Neural progenitor cell (in vitro differentiated cells): ENCODE measurements at regions not wholly inside any gene's neighbourhood (a gene's known extent, or its start where the extent isn't known, plus 50 kb on each side); places are given as distances from the start of the nearest gene placed in this dataset.

Experiments used
- CTCF ChIP-seq: fragments of 200-600 bp; sonication (generic); IDR thresholded peaks from 2 replicates; pipeline ENCODE4 v1.5.1; 2017; ENCODE audit warnings: antibody characterized with exemption, mild to moderate bottlenecking
- EZH2phosphoT487 ChIP-seq: fragments of 200-600 bp; sonication (generic); IDR thresholded peaks from 2 replicates; pipeline ENCODE4 v1.6.1; 2017; ENCODE audit warnings: antibody characterized with exemption

- TF ChIP-seq CTCF: no peak
- no peak for TF ChIP-seq EZH2phosphoT487
Observed at GRCh38 chr4:130090427-130090826, 994.5 kb downstream of the C4orf33 start.
